IMR-90 (cell line): ENCODE measurements at regions not wholly inside any gene's neighbourhood (a gene's known extent, or its start where the extent isn't known, plus 50 kb on each side); places are given as distances from the start of the nearest gene placed in this dataset.

ENCODE experiments used
- ATAC-seq: fragments of 200-7000 bp; cut with Tn5 transposase; 2 replicates; pipeline ENCODE4 v1.9.1; 2020; ENCODE audit warnings: low read depth, mild to moderate bottlenecking, moderate library complexity
- BruUV-seq: library from RNA; stranded (reverse); fragments of 400-500 nt; replicated peaks from 2 replicates; lab custom pipeline; 2021; lab: Mats Ljungman, UMichigan
- CTCF ChIA-PET: fragments of 300-600 bp; formaldehyde crosslinking; extraction: SDS; loops from one replicate; lab custom pipeline; 2021; ENCODE audit warnings: antibody characterized with exemption; lab: Yijun Ruan, JAX
- POLR2A ChIA-PET: fragments of 300-600 bp; sonication (Branson Sonifier 250); formaldehyde crosslinking; loops from one replicate; lab custom pipeline; 2022; ENCODE audit warnings: antibody characterized with exemption; ENCODE audit not compliant: unreplicated experiment; lab: Charles Lee
- DNase-seq: peaks from one replicate; pipeline ENCODE4 v3.0.0; 2013
- H2AFZ ChIP-seq: replicated peaks from 2 replicates; pipeline ENCODE3; 2013; ENCODE audit warnings: low read length, mild to moderate bottlenecking; ENCODE audit not compliant: poor library complexity
- H2AK5ac ChIP-seq: 2 replicates; pipeline ENCODE4 v1.6.1; 2013; ENCODE audit warnings: low read depth, low read length, inconsistent platforms
- H2AK9ac ChIP-seq: replicated peaks from 2 replicates; pipeline ENCODE3; 2013; ENCODE audit warnings: mild to moderate bottlenecking, low read depth, low read length, moderate library complexity; ENCODE audit not compliant: poor library complexity
- H2BK120ac ChIP-seq: 2 replicates; pipeline ENCODE4 v1.6.1; 2013; ENCODE audit warnings: low read depth, low read length, inconsistent platforms
- H2BK15ac ChIP-seq: 3 replicates; pipeline ENCODE4 v1.6.1; 2013; ENCODE audit warnings: low read depth, low read length, inconsistent platforms
- H2BK20ac ChIP-seq: 2 replicates; pipeline ENCODE4 v1.6.1; 2013; ENCODE audit warnings: low read depth, mild to moderate bottlenecking, inconsistent platforms, low read length, moderate library complexity
- H2BK5ac ChIP-seq: 2 replicates; pipeline ENCODE4 v1.6.1; 2013; ENCODE audit warnings: mild to moderate bottlenecking, low read depth, low read length, inconsistent platforms; ENCODE audit not compliant: poor library complexity, severe bottlenecking
- H3K14ac ChIP-seq: replicated peaks from 2 replicates; pipeline ENCODE4 v1.6.1; 2013; ENCODE audit warnings: low read depth, low read length, inconsistent platforms
- H3K18ac ChIP-seq: 2 replicates; pipeline ENCODE4 v1.6.1; 2013; ENCODE audit warnings: low read depth, low read length, control low read depth
- H3K23ac ChIP-seq: 2 replicates; pipeline ENCODE4 v1.6.1; 2013; ENCODE audit warnings: low read depth, low read length, inconsistent platforms
- H3K27ac ChIP-seq: 2 replicates; pipeline ENCODE4 v1.5.1; 2013; ENCODE audit warnings: mild to moderate bottlenecking, control low read depth, low read length; ENCODE audit not compliant: insufficient read depth
- H3K27me3 ChIP-seq: 2 replicates; pipeline ENCODE4 v1.6.1; 2013; ENCODE audit warnings: low read length; ENCODE audit not compliant: control insufficient read depth, insufficient read depth
- H3K36me3 ChIP-seq: 2 replicates; pipeline ENCODE4 v1.6.1; 2013; ENCODE audit warnings: low read length, mixed read lengths; ENCODE audit not compliant: control insufficient read depth, insufficient read depth
- H3K4ac ChIP-seq: 2 replicates; pipeline ENCODE4 v1.6.1; 2013; ENCODE audit warnings: low read depth, low read length, inconsistent platforms
- H3K4me1 ChIP-seq: 2 replicates; pipeline ENCODE4 v1.6.1; 2013; ENCODE audit warnings: low read length, mixed read lengths; ENCODE audit not compliant: control insufficient read depth, insufficient read depth
- H3K4me2 ChIP-seq: 2 replicates; pipeline ENCODE4 v1.6.1; 2013; ENCODE audit warnings: low read depth, mild to moderate bottlenecking, control low read depth, low read length, moderate library complexity
- H3K4me3 ChIP-seq: 2 replicates; pipeline ENCODE4 v1.5.1; 2013; ENCODE audit warnings: low read depth, mild to moderate bottlenecking, control low read depth, low read length, moderate library complexity; ENCODE audit not compliant: insufficient read depth
- H3K56ac ChIP-seq: 2 replicates; pipeline ENCODE4 v1.6.1; 2013; ENCODE audit warnings: low read length, inconsistent platforms; ENCODE audit not compliant: insufficient read depth; ENCODE audit errors: extremely low read depth
- H3K79me1 ChIP-seq, 2 experiments: 2 replicates each; pipeline ENCODE4 v1.6.1; 2013; ENCODE audit warnings: low read length in 2 of 2, inconsistent platforms in 1 of 2, low read depth in 1 of 2
- H3K9ac ChIP-seq: 2 replicates; pipeline ENCODE4 v1.6.1; 2013; ENCODE audit warnings: low read depth, low read length, control low read depth
- H3K9me1 ChIP-seq: 2 replicates; pipeline ENCODE4 v1.6.1; 2013; ENCODE audit warnings: low read length, inconsistent platforms; ENCODE audit not compliant: insufficient read depth
- H3K9me3 ChIP-seq: 2 replicates; pipeline ENCODE4 v1.6.1; 2013; ENCODE audit warnings: low read length; ENCODE audit not compliant: control insufficient read depth, insufficient read depth
- H4K20me1 ChIP-seq: 2 replicates; pipeline ENCODE4 v1.6.1; 2013; ENCODE audit warnings: low read length, inconsistent platforms; ENCODE audit not compliant: insufficient read depth
- H4K5ac ChIP-seq: 2 replicates; pipeline ENCODE4 v1.6.1; 2013; ENCODE audit warnings: mild to moderate bottlenecking, low read depth, low read length, control low read depth
- H4K8ac ChIP-seq, 2 experiments: 2 replicates each; pipeline ENCODE4 v1.6.1; 2013; ENCODE audit warnings: low read depth in 2 of 2, low read length in 2 of 2, control low read depth in 1 of 2, inconsistent platforms in 1 of 2
- H4K91ac ChIP-seq: 2 replicates; pipeline ENCODE4 v1.6.1; 2013; ENCODE audit warnings: low read depth, low read length, inconsistent platforms; ENCODE audit not compliant: insufficient read depth
- FOS ChIP-seq: fragments of 150-350 bp; IDR thresholded peaks from 2 replicates; pipeline ENCODE4 v1.6.1; 2016; ENCODE audit warnings: low read depth, low read length
- MAFK ChIP-seq: IDR thresholded peaks from 2 replicates; pipeline ENCODE4 v1.6.1; 2012; ENCODE audit warnings: low read depth, low read length, improper control_type of control experiment
- MAZ ChIP-seq: IDR thresholded peaks from 2 replicates; pipeline ENCODE4 v1.6.1; 2012; ENCODE audit warnings: low read depth, mild to moderate bottlenecking, low read length, improper control_type of control experiment, moderate library complexity, borderline replicate concordance
- POLR2A ChIP-seq: IDR thresholded peaks from 2 replicates; pipeline ENCODE4 v1.6.1; 2012; ENCODE audit warnings: mild to moderate bottlenecking, low read depth, low read length
- RAD21 ChIP-seq: IDR thresholded peaks from 2 replicates; pipeline ENCODE4 v1.6.1; 2012; ENCODE audit warnings: low read length, improper control_type of control experiment
- RFX5 ChIP-seq: IDR thresholded peaks from 2 replicates; pipeline ENCODE4 v1.8.0; 2012; ENCODE audit warnings: low read depth, mild to moderate bottlenecking, low read length, moderate library complexity
- WGBS, 2 experiments: methylation state at CpG; one replicate each; pipeline versions ENCODE4 v1.1.5 to v1.1.7; 2013; ENCODE audit warnings: missing lambda C conversion rate in 2 of 2; ENCODE audit not compliant: insufficient read length in 1 of 2; ENCODE audit errors: extremely low coverage in 2 of 2; 5-methylcytosine and 5-hydroxymethylcytosine counted together
- dilution Hi-C: fragments of 300-500 bp; cut with HindIII; formaldehyde crosslinking; loops from one replicate; pipeline ENCODE4 v1.14.3; 2018; ENCODE audit warnings: low sequenced_read_pairs; ENCODE audit not compliant: unreplicated experiment
- in situ Hi-C: fragments of 300-500 bp; cut with MboI; formaldehyde crosslinking; loops from 3 replicates; pipeline ENCODE4 v1.14.3; 2019; ENCODE audit warnings: low sequenced_read_pairs, inconsistent platforms, mixed read lengths
- intact Hi-C: fragments of 100-400 bp; cut with micrococcal nuclease; formaldehyde crosslinking; loops from 2 replicates; pipeline ENCODE4 v1.10.0; 2022
- TF ChIP-seq, protein P1 (sequence below): fragments of 150-350 bp; IDR thresholded peaks from 2 replicates; pipeline ENCODE4 v1.6.1; 2017; ENCODE audit warnings: mild to moderate bottlenecking, antibody characterized with exemption, low read length, low read depth

DNA sequence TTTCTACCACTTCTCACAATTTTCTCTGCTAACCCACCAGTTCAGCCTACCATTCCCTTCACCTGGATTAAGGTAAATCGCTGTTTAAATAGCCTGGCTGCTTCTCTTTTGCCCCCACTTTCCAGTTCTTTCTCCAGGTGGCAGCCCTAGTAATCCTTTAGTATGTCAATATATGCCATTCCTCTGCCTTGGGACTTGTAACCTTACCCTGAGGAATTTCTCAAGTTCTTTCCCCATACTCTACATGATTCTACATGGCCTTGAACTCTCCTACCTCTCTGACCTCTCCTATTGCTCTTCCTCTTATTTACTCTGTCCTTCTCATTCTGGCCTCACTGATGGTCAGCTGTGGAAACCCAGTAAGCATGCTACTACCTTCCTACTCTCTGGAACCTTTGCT is 546.0 kb downstream of the PLA2G4A start:
- CTCF ChIA-PET = no interaction called here
- no peak for DNase-seq
- no peak overlapping the region for H2BK120ac ChIP-seq

More for the DNA sequence above, 546.0 kb downstream of the PLA2G4A start:
- Histone ChIP-seq H3K4me2 (no peak overlapping the region), H3K27me3 (no peaks in the 10 kb centered on the region), H2AK9ac (no peak overlapping the region), H3K9ac (no peak overlapping the region), H4K20me1 (no peaks in the 10 kb centered on the region), H3K14ac (no peak overlapping the region), H2BK20ac (no peak overlapping the region), H3K9me1 (no peaks in the 10 kb centered on the region), H3K9me3 (no peaks in the 10 kb centered on the region), H3K4me3 (no peak overlapping the region), H4K8ac (no peak overlapping the region), H4K91ac (no peak overlapping the region), H3K4ac (no peak overlapping the region), H3K56ac (no peak overlapping the region), H2AK5ac (no peak overlapping the region), H3K4me1 (no peaks in the 10 kb centered on the region), H3K79me1 (no peaks in the 10 kb centered on the region), H3K27ac (no peak overlapping the region), H4K5ac (no peak overlapping the region), H2BK15ac (no peak overlapping the region), H3K36me3 (no peaks in the 10 kb centered on the region), H2AFZ (no peak overlapping the region), H3K18ac (no peak overlapping the region), H2BK5ac (no peak overlapping the region), H3K23ac (no peak overlapping the region)
- no CpG with 5 or more reads among the region's 1 CpG for WGBS, 2 experiments
- no TSS peak for BruUV-seq
- POLR2A ChIA-PET = no interaction called here
- in situ Hi-C loops (no loop called here), dilution Hi-C loops (no loop called here), intact Hi-C loops (no loop called here)
- no peak for ATAC-seq
- TF ChIP-seq MAFK (no peak), POLR2A (no peak), RAD21 (no peak), MAZ (no peak), FOS (no peak), RFX5 (no peak)
- TF ChIP-seq, protein P1, sequence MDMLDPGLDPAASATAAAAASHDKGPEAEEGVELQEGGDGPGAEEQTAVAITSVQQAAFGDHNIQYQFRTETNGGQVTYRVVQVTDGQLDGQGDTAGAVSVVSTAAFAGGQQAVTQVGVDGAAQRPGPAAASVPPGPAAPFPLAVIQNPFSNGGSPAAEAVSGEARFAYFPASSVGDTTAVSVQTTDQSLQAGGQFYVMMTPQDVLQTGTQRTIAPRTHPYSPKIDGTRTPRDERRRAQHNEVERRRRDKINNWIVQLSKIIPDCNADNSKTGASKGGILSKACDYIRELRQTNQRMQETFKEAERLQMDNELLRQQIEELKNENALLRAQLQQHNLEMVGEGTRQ = no peak
